Fibroblast of skin of abdomen (primary cell): ENCODE measurements at regions not wholly inside any gene's neighbourhood (a gene's known extent, or its start where the extent isn't known, plus 50 kb on each side); places are given as distances from the start of the nearest gene placed in this dataset.
"Not testable (repeated sequence)": the region's sequence is repeated elsewhere in the genome, so short reads cannot be mapped to it uniquely, and the experiment has no call there.

Source experiments
- DNase-seq: peaks from one replicate; pipeline ENCODE4 v3.0.0-alpha.2; 2013

DNA sequence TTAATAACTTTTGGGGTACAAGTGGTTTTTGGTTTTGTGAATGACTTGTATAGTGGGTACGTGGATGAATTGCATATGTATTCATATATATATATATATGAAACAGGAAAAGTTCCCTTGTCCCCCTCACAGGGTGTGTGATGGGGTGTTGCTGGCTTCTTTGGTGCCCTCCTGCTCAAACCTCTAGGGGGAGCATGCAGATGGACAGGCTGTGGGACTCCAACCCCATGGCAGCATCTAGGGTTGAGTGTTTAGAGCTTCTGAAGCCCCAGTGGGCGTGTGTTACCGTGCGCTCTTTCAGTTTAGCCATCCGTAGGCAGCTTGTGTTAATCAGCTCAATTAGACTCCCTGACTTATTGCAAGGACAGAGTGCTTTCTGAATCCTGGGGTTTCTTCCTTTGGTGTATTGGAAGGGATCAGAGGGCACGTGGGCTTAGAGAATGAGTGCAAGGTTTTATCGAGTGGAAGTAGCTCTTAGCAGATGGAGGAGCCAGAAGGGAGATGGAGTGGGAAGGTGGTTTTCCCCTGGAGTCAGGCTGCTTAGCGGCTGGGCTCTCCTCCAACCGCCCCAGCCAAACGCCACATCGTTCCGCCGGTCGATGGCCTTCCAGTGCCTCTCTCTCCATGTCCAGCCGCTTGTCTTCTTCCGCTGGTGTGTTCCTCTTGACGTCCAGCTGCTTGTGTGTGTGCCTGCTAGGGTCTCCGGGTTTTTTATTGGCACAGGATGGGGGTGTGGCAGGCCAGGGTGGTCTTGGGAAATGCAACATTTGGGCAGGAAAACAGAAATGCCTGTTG is 674.4 kb upstream of the LCORL start:
- no peak for DNase-seq

GRCh38 chr4:18691431-18692200 is 670.1 kb upstream of the LCORL start:
- DNase-seq, result no peak

DNA sequence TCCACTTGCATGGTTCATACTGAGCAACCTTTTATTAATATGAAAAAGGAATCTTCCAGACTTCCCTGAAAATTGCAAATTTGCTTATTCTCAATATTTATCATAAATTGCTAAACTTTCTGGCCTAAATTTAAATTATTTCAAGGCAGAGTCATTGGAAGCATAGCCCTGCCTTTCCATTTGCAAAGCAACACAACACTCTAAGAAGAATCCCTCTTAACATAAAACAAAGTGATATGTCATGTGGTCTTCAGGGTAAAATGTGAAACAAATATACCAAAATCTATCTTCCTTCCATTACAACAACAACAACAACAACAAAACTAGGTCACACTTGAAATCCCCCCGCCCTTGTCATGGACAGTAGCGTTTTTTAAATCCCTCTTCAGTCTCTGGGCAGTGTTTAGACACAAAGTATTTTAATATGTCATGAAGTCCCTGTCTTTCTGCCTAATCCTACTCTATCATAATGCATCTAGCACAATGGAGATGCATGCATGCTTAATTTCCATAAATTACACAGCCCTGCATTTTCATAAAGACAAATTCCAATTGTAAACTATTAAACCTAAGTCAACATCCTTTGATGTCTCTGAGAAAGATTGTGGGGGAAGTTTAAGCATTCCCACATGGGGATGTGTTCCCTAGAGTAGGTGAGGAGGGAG is 668.9 kb upstream of the LCORL start:
- DNase-seq, result no peak

- DNase-seq, result peak; percentile 48
Observed at GRCh38 chr4:18689308-18690115, 668.0 kb upstream of the LCORL start.

DNA sequence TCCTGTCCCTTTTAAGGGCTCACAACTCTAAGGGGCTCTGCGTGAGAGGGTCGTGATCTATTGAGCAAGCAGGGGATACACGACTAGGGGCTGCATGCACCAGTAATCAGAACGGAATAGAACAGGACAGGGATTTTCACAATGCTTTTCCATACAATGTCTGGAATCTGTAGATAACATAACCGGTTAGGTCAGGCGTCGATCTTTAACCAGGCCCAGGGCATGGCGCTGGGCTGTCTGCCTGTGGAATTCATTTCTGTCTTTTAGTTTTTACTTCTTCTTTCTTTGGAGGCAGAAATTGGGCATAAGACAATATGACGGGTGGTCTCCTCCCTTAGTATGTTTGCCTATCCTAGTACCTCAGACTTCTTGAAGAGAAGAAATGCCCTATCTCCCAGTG is 666.8 kb upstream of the LCORL start:
- DNase-seq, result not testable (repeated sequence)

GRCh38 chr4:18686338-18687037 is 664.9 kb upstream of the LCORL start:
- no peak for DNase-seq

GRCh38 chr4:18684932-18685331 is 663.4 kb upstream of the LCORL start:
- no peak for DNase-seq

GRCh38 chr4:18676526-18676915 is 655.0 kb upstream of the LCORL start:
- DNase-seq, result no peak

DNA sequence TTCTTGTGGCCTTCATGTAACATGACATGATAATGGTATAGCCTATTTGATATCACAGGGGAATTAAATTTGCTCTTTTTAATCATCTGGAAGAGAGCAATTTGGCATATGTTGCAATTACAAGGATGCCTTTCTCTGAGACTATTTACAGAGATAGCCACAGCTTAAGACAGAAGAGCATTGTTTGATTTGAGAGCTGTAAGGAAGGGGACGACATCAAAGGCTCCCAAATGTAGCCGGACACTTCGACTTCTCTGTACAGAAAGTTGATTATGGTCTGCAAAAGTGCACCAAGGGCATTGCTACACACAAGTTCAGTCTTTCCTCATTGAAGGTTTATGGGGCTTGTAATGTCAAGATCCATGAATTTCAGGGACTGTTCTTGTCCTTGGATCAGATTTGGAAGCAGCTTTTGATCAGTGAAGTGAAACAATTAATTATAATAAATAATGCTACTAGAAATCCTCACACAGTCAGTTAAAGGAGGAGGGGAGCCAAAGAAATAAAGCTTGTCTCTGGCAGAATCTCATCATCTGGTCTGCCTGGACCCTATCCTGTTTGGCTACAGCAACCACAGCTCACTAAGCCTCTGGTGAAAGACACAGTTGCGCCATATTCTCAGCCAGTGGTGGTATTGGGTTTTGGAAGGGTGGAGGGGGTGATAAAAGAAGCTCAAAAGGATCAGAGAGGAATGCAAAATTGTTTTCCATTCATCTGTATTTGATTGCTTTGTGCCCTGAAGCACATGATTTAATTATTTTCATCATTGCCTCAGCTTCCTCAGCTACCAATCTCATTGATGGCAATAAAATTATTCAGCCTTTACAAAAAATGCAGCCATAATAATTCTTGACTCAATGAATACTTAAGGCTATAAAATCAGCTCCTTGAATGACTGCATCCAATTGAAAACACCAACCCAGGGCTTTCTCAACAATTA is 654.3 kb upstream of the LCORL start:
- no peak for DNase-seq

DNA sequence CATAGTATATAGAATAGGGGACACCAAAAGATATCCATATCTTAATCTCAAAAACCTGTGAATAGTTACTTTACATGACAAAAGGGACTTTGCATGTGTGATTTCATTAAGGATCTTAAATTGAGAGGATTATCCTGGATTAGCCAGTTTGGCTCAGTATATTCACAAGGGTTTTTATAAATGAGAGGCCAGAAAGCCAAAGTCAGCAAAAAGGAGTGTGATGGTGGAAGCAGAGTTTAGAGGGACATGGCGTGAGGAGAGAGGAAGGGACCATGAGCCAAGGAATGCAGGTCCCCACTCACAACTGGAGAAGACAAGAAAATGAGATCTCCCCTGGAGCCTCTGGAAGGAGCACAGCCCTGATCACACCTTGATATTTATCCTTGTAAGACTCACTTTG is 648.5 kb upstream of the LCORL start:
- no peak for DNase-seq

GRCh38 chr4:18669390-18669789 is 647.8 kb upstream of the LCORL start:
- DNase-seq, result no peak

DNA sequence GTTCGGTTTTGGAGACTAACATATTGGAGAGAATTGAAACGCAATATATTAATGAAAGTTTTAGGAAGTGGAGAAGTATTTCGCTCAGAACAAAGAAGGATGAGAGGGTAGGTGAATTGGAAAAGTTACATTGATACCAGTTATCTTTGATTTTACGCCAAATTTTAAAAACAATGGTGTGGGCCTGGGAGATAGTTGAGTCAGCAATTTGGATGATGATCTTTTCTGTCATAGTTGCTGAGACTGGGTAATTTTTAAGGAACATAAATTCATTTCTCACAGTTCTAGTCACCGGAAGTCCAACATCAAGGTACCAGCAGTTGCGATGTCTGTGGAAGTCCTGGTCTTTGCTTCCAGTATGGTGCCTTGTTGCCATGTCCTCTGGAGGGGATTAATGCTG is 644.8 kb upstream of the LCORL start:
- no peak for DNase-seq

DNA sequence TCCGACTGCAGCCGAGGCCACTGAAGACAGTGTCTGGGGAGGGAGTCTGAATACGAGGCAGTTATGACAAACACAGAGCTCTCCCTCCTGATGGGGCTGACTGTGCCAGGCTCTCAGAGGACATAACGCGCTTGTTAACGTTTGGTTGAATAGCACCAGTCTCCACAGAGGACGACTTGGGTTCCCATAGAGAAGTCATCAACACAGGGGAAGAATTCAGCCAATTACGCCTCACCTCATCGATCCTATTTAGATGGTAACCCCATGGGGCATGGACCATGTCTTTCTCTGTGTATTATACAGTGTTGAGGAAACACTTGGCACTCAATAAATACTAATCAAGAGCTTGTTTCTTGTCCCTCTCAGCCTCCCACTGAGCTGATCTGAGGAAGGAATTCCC is 642.6 kb upstream of the LCORL start:
- no peak for DNase-seq

GRCh38 chr4:18645351-18645750 is 623.8 kb upstream of the LCORL start:
- no peak for DNase-seq

DNA sequence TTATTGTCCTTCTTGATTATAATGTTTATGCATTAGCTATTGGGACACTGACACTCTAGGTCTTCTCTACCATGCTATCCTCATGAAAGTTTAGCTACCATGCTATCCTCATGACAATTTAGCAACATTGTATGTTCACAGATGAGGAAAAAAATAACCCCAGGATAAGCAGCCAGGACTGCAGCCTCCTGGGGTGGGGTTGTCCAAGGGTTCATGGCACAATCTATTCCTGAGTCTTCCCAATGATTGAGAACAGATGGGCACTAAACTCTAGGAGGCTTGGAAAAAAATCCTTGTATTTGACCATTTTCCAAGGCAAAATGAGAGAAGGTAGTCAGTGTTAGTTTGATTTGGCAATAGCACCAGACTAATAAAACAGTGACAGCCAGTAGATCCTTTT is 619.8 kb upstream of the LCORL start:
- DNase-seq, result no peak

GRCh38 chr4:18638031-18638430 is 616.5 kb upstream of the LCORL start:
- DNase-seq, result no peak

- DNase-seq, result no peak
Observed at GRCh38 chr4:18636001-18636585, 614.5 kb upstream of the LCORL start.

- DNase-seq, result no peak
Observed at GRCh38 chr4:18635531-18635930, 614.0 kb upstream of the LCORL start.

GRCh38 chr4:18631586-18631985 is 610.0 kb upstream of the LCORL start:
- no peak for DNase-seq
